PC-9 (cell line): ENCODE measurements at regions not wholly inside any gene's neighbourhood (a gene's known extent, or its start where the extent isn't known, plus 50 kb on each side); places are given as distances from the start of the nearest gene placed in this dataset.

Source experiments
- CTCF ChIP-seq: fragments of 200-600 bp; sonication (generic); conservative IDR thresholded peaks from 2 replicates; pipeline ENCODE4 v1.6.1; 2017; ENCODE audit warnings: mixed run types, antibody characterized with exemption, mild to moderate bottlenecking, moderate library complexity
- EZH2 ChIP-seq: fragments of 200-600 bp; sonication (generic); IDR thresholded peaks from 2 replicates; pipeline ENCODE4 v1.8.0; 2017; ENCODE audit warnings: antibody characterized with exemption, low read depth

GRCh38 chr9:120327322-120327721, 252.6 kb downstream of the CDK5RAP2 start:
- TF ChIP-seq CTCF (no peak), EZH2 (no peak)
